Stimulated activated CD4-positive, alpha-beta T cell treated with anti-CD3 and anti-CD28 coated beads, Interleukin-1b, Interleukin-23, amount 100 ng/mL, for 4 hours (primary cell): ENCODE measurements at regions not wholly inside any gene's neighbourhood (a gene's known extent, or its start where the extent isn't known, plus 50 kb on each side); places are given as distances from the start of the nearest gene placed in this dataset.

ENCODE experiments used
- DNase-seq, 2 donors: peaks; one replicate each; pipeline ENCODE4 v3.0.0-alpha.2; 2020; ENCODE audit warnings: low read depth in 2 of 2

DNA sequence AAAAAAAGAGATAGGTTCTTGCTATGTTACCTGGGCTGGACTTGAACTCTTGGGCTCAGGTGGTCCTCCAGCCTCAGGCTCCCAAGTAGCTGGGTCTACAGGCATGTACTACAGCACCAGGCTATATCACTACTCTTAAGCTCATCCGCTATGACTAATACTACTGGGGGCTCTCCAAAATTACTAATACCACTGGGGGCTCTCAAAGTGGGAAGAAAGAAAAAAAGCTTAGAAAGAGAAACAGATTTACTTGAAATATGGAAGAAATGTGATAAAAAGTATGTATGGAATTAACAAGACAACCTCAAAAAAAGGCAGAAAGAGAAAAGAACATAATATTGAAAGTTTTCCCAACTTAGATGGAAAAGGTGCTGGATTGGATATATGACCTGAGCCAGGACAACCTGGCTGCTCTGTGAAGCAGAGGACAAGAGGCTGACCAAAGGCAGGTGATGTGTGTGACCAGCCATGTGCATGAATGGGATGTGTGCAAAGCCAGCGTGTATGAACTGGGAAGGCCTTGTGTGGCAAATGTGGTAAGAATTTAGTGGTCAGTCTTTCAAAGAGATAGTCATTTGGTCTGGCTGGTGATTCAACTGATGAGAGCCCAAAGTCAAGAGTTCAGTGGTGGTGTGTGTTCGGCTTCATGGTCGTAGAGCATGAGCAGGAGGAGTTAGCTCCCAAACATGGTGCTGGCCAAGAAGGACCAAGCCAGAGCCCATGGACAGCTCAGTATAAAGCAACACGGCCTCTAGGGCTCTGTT lies 232.4 kb upstream of the KLF14 start:
- DNase-seq = no peak

DNA sequence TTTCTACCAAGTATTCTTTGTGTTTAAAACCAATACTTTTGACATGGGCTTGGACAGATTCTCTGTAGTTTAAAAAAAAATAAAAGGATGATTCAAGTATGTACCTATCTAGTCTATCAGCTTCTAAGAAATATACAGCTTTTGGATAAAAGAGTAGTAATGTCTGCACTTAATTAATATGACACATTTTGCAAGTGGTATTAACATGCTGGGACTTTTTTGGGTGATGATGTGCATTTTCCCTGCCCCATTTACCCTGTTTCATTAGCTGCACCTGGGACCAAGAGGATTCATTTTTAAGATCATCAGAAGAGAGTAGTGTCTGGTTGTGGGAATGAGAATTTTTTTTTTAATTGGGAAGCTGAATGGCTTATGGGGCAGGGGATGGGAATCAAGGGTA lies 236.2 kb upstream of the KLF14 start:
- DNase-seq = no peak

DNA sequence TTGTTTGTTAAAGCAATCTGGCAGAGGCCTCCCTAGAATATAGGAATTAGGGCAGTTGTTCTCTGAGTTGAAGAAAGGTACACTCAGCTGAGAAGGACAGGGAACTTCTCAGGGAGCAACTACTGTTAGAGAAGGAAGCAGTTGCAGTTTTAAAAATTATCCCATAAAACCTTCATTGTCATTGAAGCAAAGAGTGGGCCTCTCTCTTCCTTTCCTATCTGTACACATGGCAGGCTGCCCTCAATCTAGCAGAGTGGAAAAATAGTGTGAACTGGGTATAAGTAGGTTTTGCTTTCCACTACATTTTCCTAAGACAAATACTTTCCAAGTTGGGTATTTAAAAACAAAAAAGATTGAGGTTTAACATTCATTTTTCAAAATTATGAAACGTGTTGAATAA lies 236.7 kb upstream of the KLF14 start:
- no peak for DNase-seq

DNA sequence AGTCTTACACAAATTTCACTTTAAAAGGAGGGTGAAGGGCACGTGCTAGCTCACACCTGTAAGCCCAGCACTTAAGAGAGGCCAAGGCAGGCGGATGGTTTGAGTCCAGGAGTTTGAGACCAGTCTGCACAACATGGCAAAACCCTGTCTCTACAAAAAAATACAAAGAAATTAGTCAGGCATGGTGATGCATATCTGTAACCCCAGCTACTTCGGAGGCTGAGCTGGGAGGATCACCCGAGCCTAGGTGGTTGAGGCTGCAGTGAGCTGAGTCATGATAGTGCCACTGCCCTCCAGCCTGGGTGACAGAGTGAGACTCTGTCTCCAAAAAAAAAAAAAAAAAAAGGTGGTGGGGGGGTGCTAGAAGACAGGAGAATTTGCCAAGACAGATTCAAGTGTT lies 237.3 kb upstream of the KLF14 start:
- peak in 1 of 2 donors; percentile 49 for DNase-seq

DNA sequence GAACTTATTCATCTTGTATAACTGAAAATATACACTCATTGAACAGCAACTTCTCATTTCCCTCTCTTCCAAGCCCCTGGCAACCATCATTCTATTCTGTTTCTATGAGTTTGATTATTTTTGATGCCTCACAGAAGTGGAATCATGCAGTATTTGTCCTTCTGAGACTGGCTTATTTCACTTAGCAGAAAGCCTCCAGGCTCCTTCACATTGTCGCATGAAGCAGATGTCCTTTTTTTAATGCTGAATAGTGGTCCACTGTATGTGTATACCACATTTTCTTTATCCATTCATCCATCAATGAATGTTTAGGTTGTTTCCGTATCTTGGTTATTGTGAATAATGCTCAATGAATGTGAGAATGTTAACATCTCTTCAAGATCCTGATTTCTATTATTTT lies 238.2 kb upstream of the KLF14 start:
- DNase-seq = no peak

DNA sequence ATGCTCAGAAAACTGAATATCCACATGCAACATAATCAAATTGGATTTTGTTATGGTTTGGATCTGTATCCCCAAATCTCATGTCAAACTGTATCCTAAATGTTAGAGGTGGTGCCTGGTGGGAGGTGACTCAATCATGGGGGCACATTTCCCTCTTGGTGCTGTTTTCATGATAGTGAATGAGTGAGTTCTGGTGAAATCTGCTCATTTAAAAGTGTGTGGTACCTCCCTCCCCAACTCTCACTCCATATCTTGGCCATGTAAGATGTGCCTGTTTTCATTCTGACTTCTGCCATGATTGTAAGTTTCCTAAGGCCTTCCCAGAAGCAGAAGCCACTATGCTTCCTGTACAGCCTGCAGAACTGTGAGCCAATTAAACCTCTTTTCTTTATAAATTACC lies 239.6 kb upstream of the KLF14 start:
- DNase-seq = no peak

DNA sequence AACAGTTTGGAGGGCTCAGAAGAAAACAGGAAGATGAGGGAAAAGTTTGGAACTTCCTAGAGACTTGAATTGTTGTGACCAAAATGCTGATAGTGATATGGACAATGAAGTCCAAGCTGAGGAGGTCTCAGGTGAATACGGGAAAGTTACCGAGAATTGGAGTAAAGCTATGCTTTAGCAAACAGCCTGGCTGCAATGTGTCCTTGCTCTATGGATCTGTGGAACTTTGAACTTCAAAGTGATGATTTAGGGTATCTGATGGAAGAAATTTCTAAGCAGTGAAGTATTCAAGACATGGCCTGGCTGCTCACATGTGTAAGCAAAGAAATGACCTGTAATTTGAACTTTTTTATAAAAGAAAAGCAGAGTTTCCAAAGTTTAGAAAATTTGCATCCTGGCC lies 240.2 kb upstream of the KLF14 start:
- DNase-seq = no peak

DNA sequence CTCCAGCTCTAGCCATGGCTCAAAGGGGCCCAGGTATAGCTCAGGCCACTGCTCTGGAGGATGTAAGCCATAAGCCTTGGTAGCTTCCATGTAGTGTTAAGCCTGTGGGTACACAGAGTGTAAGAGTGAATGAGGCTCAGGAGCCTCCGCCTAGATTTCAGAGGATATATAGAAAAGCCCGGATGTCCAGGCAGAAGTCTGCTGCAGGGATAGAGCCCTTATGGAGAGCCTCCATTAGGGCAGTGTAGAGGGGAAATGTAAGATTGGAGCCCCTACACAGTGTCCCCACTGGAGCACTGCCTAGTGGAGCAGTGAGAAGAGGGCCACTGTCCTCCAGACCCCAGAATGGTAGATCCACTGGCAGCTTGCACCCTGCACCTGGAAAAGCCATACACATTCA lies 240.8 kb upstream of the KLF14 start:
- no peak for DNase-seq

DNA sequence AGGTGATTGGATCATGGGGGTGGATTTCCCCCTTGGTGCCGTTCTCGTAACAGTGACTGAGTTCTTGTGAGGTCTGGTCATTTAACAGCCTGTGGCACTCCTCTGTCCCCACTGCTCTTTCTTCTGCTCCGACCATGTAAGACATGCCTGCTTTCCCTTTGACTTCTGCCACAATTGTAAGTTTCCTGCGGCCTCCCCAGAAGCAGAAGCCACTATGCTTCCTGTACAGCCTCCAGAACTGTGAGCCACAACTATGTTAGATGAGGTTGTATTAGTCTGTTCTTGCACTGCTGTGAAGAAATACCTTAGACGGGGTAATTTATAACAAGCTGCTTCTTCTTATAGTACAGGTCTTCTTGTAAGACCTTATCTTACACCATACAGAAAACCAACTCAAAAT lies 241.7 kb upstream of the KLF14 start:
- no peak for DNase-seq

DNA sequence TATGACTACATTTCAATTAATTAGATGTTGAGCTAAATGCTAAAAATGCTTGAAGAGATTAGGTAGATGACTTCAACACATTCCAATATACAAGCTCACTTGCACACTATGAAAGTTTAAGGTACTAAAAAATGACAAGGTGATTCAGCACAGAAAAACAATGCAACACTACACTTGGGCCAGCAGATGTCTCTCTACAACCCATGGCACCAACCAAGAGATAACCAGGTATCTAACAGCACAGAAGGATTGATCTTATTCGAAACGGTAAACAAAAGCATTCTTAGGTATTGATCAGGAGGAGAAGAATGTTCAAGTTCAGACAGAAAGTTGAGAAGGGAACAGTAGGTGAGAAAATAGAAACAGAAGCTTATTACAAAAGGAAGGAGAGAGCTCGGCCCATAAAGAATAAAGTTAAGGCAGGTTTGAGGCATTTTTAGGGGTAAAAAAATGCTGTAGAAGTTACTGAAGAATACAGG lies 248.2 kb upstream of the KLF14 start:
- DNase-seq = no peak

DNA sequence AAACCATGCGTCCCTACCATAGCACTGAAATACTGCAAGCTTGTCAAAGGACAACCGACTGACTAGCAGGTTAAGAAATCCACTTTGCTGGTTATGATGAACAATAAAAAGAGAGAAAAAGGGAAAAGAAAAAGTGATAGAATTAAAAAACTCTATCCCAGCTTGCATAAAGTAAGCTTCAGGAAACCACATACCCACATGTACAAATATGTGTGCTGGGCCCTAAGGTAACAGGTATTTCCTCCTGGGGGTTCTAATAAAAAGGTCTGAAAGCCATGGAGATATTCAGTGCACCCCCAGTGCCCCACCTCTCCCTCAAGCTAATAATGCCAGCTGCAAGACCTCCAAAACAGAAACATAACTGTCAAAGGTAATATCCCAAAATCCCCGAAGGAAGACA lies 248.6 kb upstream of the KLF14 start:
- DNase-seq = no peak

DNA sequence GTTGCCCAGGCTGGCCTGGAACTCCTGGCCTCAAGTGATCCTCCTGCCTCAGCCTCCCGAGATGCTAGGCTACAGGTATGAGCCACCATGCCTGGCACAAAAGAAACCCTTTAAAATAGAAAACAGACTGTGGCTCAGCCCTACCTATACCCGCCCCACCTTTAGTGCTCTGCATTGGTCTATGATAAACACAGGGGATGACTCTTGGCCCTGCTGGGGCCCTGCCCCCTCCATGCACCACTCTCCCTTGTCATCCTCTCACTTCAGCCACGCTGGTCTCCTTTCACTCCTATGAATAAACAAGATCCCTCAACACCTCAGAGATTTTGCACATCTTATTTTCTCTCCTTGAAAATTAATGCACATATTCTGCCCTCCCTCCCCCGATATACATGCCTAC lies 251.4 kb upstream of the KLF14 start:
- DNase-seq = no peak

DNA sequence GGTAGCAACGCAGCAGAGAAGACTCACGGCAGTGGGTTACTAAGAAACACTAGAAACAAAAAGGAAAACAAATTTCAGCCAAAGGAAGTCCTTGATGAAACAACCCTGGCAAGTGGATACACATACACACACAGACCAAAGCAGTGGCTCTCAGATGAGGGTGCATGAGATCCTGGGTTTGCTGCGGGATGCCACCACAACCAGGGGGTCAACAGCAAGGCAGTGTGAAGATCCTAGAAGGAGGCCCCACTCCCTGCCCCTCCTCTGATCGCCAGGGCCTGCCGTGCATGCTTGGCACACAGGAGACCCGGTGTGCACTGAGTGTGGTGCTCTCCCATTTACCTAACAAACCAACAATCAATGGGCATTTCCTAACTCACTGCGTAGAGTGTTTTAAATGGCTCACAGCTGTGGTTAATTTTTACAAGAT lies 252.3 kb upstream of the KLF14 start:
- DNase-seq = no peak

DNA sequence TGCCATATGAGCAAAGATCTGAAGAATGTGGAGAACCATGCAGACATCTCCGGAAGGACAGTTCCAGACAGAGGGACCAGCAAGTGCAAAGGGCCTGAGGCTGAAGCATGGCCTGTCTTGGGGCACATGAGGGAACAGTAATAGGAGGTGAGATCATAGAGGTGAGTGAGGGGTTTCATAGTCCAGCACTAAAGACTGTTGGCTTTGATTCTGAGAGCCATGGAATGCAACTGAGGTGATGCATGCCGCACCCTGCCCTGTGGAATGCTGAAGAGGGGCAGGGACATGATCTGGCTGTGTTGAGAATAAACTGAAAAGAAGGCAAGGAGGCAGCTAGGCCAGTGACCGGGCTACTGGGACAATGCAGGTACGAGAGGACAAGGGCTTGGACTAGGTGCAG lies 253.1 kb upstream of the KLF14 start:
- DNase-seq = no peak

DNA sequence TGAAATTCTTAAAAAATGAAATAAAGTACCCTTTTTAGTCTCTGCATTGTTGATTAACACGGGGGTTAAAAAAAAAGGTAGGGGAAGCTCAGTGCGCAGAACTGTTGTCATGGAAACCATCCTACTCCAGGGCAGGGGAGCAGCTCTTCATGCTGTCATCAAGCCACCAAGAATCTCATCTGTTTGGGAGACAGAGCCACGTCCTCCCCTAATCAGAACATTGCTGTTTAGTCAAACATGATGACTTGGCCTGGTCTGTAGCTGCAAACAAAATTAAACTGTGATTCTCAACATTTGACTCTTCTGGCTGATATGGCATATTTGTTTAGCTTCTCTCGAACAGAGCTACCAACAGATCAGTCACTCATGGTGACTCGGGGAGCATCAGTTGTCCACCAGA lies 254.4 kb upstream of the KLF14 start:
- DNase-seq = no peak

DNA sequence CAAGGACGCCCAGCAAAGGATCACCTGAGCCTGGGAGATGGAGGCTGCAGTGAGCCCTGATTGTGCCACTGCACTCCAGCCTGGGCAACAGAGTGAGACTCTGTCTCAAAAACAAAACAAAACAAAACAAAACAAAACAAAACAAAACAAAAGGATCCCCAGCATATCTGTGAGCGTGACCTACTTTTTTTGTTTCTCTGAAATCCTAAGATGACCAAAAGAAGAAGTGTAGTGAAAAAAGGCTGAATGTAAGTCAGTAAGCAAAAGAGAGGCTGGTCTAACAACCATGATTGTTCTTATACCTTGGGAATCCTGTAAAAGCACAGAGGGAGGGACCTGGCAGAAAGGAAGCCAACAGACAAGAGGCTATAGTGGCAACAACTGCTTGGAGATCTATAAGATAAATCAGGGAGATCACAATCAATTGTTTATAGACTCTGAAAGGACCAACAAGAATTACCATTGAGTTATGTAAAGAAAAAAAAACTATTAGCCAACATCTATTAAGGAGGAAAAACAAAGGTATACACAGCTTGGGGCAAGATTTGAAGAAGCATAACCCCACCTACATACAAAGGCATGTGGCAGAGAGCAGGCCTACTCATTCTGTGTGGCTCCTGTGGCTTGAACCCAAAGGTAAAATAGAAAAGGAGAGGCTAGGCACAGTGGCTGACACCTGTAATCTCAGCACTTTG lies 255.2 kb upstream of the KLF14 start:
- DNase-seq = no peak

DNA sequence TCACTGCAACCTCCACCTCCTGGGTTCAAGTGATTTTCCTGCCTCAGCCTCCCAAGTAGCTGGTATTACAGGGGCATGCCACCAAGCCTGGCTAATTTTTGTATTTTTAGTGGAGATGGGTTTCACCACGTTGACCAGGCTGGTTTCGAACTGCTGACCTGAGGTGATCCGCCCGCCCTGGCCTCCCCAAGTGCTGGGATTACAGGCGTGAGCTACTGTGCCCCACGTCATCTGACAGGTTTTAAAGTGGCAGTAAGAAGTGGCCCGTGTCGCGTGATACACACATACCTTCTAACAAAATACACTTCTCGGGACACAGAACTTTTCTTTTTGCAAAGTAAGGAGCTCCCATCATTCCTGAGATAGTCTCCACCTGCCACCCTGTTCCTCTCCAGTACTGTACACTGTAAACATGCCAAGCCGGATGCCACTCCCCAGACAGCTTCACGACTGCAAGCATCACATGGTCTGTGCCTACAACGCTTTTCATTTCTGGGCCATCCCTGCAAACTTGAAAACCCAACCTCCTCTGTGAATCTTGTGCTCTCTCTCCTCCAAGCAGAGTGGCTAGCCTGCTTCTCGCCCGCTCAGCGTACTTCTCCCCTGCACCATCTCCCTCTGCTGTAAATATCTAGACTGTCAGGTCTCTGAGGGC lies 256.3 kb upstream of the KLF14 start:
- no peak for DNase-seq

DNA sequence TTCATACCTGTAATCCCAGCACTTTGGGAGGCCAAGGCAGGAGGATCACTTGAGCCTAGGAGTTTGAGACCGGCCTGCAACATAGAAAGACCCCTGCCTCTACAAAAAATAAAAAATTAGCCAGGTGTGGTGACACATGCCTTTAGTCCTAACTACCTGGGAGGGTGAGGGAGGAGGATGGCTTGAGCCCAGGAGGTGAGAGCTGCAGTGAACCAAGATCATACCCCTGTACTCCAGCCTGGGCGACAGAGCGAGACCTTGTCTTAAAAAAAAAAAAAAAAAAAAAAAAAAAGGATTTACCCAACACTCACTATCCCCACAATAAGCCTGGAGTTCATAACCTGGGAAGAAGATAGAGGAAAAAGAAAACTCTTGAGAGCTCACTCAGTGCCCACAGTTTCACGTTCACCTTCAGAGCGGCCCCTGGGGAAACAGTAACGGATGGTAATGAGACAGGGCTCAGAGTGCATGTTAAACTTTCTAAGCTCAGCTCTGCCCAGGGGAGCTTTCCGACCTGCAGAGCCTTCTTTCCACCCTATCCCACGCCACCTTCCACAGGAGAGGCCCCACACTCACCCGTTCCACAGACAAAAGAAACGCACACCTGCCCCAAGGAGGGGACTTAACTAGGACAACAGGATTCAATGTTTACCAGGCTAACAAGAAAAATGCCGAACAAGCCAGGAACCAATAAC lies 259.8 kb upstream of the KLF14 start:
- DNase-seq = no peak

DNA sequence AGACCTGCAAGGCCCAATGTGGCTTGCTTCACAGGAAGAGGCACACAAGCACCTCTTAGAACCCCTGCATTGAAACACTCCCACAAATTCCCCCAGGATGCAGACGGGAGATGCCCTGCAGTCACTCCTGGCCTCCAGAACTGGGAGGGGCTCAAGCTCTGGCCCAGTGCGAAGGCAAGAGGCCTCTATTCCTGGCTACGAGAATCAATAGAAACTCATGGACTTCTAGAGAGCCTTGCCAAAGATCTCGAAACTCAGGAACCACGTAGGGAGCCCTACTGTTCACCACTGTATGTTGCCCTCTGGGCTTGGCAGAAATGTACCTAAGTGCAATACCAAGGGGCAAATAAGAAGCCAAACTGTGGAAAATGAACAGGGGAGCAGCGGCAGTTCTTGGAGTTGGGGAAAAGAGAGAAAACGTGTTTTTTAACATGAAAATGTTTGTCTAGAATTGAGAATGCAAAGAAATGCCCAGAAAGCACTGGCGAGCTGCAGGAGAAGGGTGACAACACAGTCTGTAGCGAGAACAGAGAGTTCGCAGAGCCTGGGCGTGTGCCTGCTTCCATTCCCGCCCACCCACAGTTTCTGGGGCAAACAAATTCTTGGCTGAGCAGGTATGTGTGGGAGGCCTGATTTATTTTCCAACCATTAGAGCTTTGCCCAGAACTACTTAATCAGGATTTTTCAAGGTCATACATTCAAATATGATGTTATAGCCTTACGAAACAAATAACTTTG lies 260.5 kb upstream of the KLF14 start:
- DNase-seq = no peak

DNA sequence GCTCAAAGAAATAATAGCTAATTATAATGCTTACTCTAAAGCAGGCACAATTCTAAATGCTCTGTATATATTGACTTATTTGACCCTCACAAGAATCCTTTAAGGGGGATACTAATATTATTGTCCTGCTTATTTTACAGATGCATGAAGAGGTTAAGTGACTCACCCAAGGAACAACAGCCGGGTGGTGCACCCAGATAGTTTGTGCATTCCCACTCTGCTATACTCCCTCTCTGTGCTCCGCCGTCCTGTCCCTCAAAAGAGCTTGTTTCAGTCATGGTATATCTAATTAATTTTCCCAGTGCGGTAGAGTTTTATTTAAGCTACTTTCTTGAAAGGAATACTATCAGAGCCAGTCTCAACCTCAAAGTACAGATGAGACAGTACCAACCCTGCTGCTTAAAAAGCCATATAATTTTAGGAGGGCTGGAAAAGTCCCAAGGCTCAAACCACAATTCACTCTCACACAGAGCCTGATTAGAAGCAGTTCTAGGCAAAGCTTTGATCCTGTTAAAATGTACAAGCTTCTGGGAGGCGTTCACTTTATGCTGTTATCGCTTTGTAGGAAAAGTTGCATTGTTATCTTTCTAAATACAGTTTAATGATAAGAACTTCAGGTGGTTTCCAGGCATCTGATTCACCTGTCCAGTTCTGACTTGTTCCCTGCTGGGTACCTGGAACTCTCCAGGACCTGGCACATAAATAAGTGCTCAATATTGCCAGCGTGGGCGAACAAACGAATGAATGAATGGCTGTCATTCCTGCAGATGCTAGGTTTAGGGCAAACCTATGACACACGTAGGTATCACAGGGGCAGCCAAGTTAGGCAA lies 261.5 kb upstream of the KLF14 start:
- no peak for DNase-seq
